GM21528 (cell line): ENCODE measurements at regions not wholly inside any gene's neighbourhood (a gene's known extent, or its start where the extent isn't known, plus 50 kb on each side); places are given as distances from the start of the nearest gene placed in this dataset.

ENCODE experiments used
- ATAC-seq: cut with Tn5 transposase; IDR thresholded peaks from one replicate; pipeline ENCODE4 v1.9.1; 2021; ENCODE audit warnings: mild to moderate bottlenecking, moderate library complexity; ENCODE audit not compliant: unreplicated experiment, low FRiP score

GRCh38 chr5:22918511-22918910 is 65.4 kb upstream of the CDH12 start:
- ATAC-seq = no peak

- ATAC-seq = no peak
Observed at GRCh38 chr5:22916393-22916792, 63.2 kb upstream of the CDH12 start.

GRCh38 chr5:22911019-22911418 is 57.9 kb upstream of the CDH12 start:
- ATAC-seq = no peak

DNA sequence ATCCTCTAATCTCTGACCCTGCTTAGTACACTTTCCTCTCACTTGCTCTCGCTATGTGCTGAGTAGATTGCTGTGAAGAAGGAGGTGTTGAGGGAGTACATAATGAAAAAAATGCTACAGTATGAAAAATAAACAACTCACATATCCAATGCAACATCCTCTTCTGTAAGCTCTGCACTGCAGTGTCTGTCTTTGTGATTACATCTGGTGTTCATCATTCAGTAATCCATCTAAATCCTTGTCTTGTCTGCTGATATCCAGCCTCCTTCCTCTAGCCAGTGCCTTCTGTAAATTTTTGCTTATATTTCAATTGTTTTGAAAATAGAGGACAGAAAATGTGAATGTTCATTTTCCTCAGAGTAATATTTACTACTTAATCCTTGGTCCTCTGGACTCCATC is 57.4 kb upstream of the CDH12 start:
- ATAC-seq = no peak

- no peak for ATAC-seq
Observed at GRCh38 chr5:22908586-22908985, 55.4 kb upstream of the CDH12 start.

DNA sequence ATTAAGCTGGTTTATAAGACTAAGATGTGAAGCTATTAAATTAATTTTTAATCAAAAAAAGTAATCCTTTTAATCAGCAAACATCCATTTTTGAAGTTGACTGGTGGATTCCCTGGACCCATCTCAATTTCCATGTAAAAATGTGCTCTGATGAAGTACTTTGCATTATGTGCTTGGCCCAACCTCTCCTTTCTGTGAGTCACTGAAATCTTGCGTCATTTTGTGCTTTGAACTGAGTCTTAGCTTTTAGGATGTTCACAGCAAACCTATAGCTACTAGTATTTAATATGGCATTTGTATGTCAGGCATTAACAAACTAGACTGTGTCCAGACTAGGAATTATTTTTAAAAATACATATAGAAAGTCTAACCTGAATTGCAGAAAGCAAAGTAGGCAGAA is 55.0 kb upstream of the CDH12 start:
- no peak for ATAC-seq
